Smooth muscle cell (in vitro differentiated cells): ENCODE measurements at regions not wholly inside any gene's neighbourhood (a gene's known extent, or its start where the extent isn't known, plus 50 kb on each side); places are given as distances from the start of the nearest gene placed in this dataset.

Experiments used
- DNase-seq: peaks from one replicate; lab custom pipeline; 2025; ENCODE audit not compliant: unreplicated experiment; lab: John Stamatoyannopoulos, UW
- H2AFZ ChIP-seq: fragments of 200-600 bp; sonication (generic); 2 replicates; pipeline ENCODE4 v1.6.0; 2016; ENCODE audit warnings: antibody characterized with exemption, low read depth, mild to moderate bottlenecking
- H3F3A ChIP-seq: fragments of 200-600 bp; sonication (generic); 2 replicates; pipeline ENCODE4 v1.6.0; 2017; ENCODE audit warnings: antibody characterized with exemption, low read depth
- H3K27ac ChIP-seq: fragments of 200-600 bp; sonication (generic); 2 replicates; pipeline ENCODE4 v1.5.1; 2016; ENCODE audit warnings: low read depth, mild to moderate bottlenecking
- H3K27me3 ChIP-seq: fragments of 200-600 bp; sonication (generic); 2 replicates; pipeline ENCODE4 v1.6.1; 2016; ENCODE audit warnings: low read depth, mild to moderate bottlenecking
- H3K36me3 ChIP-seq: fragments of 200-600 bp; sonication (generic); 2 replicates; pipeline ENCODE4 v1.5.1; 2016; ENCODE audit warnings: low read depth
- H3K4me1 ChIP-seq: fragments of 200-600 bp; sonication (generic); 2 replicates; pipeline ENCODE4 v1.5.1; 2016; ENCODE audit warnings: low read depth
- H3K4me2 ChIP-seq: fragments of 200-600 bp; sonication (generic); 2 replicates; pipeline ENCODE4 v1.6.0; 2016; ENCODE audit warnings: mild to moderate bottlenecking
- H3K4me3 ChIP-seq: fragments of 200-600 bp; sonication (generic); 2 replicates; pipeline ENCODE4 v1.5.1; 2016; ENCODE audit warnings: mild to moderate bottlenecking
- H3K79me2 ChIP-seq: fragments of 200-600 bp; sonication (generic); 2 replicates; pipeline ENCODE4 v1.6.0; 2016; ENCODE audit warnings: low read depth, mild to moderate bottlenecking
- H3K9ac ChIP-seq: fragments of 200-600 bp; sonication (generic); 2 replicates; pipeline ENCODE4 v1.6.0; 2016; ENCODE audit warnings: low read depth
- H3K9me3 ChIP-seq: fragments of 200-600 bp; sonication (generic); replicated peaks from 2 replicates; pipeline ENCODE4 v1.5.1; 2016; ENCODE audit warnings: low read depth
- H4K20me1 ChIP-seq: fragments of 200-600 bp; sonication (generic); 2 replicates; pipeline ENCODE4 v1.6.0; 2016; ENCODE audit warnings: low read depth
- WGBS: methylation state at CpG from one replicate; pipeline ENCODE4 v1.1.7; 2016; ENCODE audit warnings: low lambda C conversion rate; 5-methylcytosine and 5-hydroxymethylcytosine counted together
- TF ChIP-seq, protein P1 (sequence below): fragments of 200-600 bp; sonication (generic); IDR thresholded peaks from 2 replicates; pipeline ENCODE4 v1.5.1; 2017; ENCODE audit warnings: borderline replicate concordance, mild to moderate bottlenecking, antibody characterized with exemption; ENCODE audit not compliant: insufficient read depth, poor library complexity, severe bottlenecking

- Histone ChIP-seq H3K36me3 (no peaks in the 10 kb centered on the region), H3K27ac (no peak overlapping the region), H4K20me1 (no peaks in the 10 kb centered on the region), H2AFZ (no peak overlapping the region), H3K79me2 (no peaks in the 10 kb centered on the region), H3K4me3 (no peak overlapping the region), H3K9ac (no peak overlapping the region), H3K4me1 (no peaks in the 10 kb centered on the region), H3K4me2 (no peak overlapping the region), H3K9me3 (no peaks in the 10 kb centered on the region), H3F3A (no peaks in the 10 kb centered on the region), H3K27me3 (no peaks in the 10 kb centered on the region)
- WGBS: 70% methylated on average over 5 of the region's 5 CpGs
- DNase-seq: no peak
- TF ChIP-seq, protein P1, sequence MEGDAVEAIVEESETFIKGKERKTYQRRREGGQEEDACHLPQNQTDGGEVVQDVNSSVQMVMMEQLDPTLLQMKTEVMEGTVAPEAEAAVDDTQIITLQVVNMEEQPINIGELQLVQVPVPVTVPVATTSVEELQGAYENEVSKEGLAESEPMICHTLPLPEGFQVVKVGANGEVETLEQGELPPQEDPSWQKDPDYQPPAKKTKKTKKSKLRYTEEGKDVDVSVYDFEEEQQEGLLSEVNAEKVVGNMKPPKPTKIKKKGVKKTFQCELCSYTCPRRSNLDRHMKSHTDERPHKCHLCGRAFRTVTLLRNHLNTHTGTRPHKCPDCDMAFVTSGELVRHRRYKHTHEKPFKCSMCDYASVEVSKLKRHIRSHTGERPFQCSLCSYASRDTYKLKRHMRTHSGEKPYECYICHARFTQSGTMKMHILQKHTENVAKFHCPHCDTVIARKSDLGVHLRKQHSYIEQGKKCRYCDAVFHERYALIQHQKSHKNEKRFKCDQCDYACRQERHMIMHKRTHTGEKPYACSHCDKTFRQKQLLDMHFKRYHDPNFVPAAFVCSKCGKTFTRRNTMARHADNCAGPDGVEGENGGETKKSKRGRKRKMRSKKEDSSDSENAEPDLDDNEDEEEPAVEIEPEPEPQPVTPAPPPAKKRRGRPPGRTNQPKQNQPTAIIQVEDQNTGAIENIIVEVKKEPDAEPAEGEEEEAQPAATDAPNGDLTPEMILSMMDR: no peak
Measured at GRCh38 chrX:7654316-7654715, 188.7 kb upstream of the VCX start.

DNA sequence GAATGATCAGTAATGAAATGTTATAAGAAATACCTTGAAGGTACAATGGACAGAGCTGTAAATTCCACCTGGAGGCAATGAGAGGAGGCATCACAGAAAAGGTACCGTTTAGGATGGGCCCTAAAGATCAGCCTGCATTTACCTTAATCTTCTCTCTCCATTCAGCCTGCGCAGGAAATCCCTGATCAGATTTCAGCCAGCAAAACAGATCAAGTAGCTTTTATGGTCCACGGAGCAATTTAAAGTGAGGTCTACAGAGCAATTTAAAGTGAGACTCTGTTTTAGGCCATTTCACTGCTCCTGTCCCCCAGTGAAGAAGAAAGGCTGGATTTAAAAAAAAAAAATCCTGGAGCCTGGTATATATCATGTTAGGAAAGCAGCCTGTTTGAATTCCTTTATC is 195.1 kb upstream of the VCX start:
- TF ChIP-seq, protein P1: no peak
- Histone ChIP-seq H3K79me2 (no peaks in the 10 kb centered on the region), H3K36me3 (no peaks in the 10 kb centered on the region), H3K9me3 (no peaks in the 10 kb centered on the region), H3K4me1 (no peaks in the 10 kb centered on the region), H3K4me3 (no peak overlapping the region), H3K9ac (no peak overlapping the region), H3K27me3 (no peaks in the 10 kb centered on the region), H3K27ac (no peak overlapping the region), H3K4me2 (no peak overlapping the region), H2AFZ (no peak overlapping the region), H4K20me1 (no peaks in the 10 kb centered on the region), H3F3A (no peaks in the 10 kb centered on the region)
- DNase-seq: no peak
- WGBS: 49% methylated on average over 3 of the region's 3 CpGs

GRCh38 chrX:7641141-7641540 is 201.8 kb upstream of the VCX start:
- Histone ChIP-seq H3K4me2 (no peak overlapping the region), H3K27ac (no peak overlapping the region), H3K4me1 (no peaks in the 10 kb centered on the region), H4K20me1 (no peaks in the 10 kb centered on the region), H3F3A (no peaks in the 10 kb centered on the region), H3K9ac (no peak overlapping the region), H2AFZ (no peak overlapping the region), H3K9me3 (no peaks in the 10 kb centered on the region), H3K36me3 (no peaks in the 10 kb centered on the region), H3K4me3 (no peak overlapping the region), H3K79me2 (no peaks in the 10 kb centered on the region), H3K27me3 (no peaks in the 10 kb centered on the region)
- no peak for DNase-seq
- 74% methylated on average over 2 of the region's 2 CpGs for WGBS
- TF ChIP-seq, protein P1: no peak

DNA sequence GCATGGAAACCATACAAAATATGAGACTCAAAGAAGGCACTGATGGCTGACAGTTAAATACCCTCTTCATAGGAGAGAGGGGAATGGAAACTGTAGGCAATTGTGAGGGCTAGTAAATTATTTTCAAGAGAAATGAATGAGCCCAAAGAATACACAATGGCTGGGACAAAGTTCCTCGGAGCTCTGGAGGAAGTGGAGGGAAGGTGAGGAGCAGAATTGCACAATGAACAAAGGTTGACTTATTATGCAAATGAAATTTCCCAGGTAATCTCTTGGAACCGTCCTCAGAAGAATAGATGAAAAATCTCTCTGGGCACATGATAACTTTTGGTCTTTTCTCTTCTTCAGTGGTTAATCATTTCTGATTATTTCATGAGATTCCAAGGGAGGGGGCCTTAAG is 202.6 kb upstream of the VCX start:
- no peak overlapping the region for H2AFZ ChIP-seq
- no peaks in the 10 kb centered on the region for H3K36me3 ChIP-seq
- no peak overlapping the region for H3K9ac ChIP-seq
- WGBS: 58% methylated on average over 2 of the region's 2 CpGs
- no peak overlapping the region for H3K4me3 ChIP-seq
- no peaks in the 10 kb centered on the region for H3K9me3 ChIP-seq
- no peak overlapping the region for H3K4me2 ChIP-seq
- DNase-seq: no peak
- TF ChIP-seq, protein P1: no peak
- H3K4me1 ChIP-seq: no peaks in the 10 kb centered on the region
- H3K27ac ChIP-seq: no peak overlapping the region
- no peaks in the 10 kb centered on the region for H3F3A ChIP-seq
- H3K79me2 ChIP-seq: no peaks in the 10 kb centered on the region
- no peaks in the 10 kb centered on the region for H4K20me1 ChIP-seq
- no peaks in the 10 kb centered on the region for H3K27me3 ChIP-seq
